Dermis blood vessel endothelial cell (primary cell): ENCODE measurements at regions not wholly inside any gene's neighbourhood (a gene's known extent, or its start where the extent isn't known, plus 50 kb on each side); places are given as distances from the start of the nearest gene placed in this dataset.
A peak's percentile ranks its signal among the peaks of the same experiment; 100 is the strongest.

ENCODE experiments used
- DNase-seq: peaks from one replicate; pipeline ENCODE4 v3.0.0; 2010

DNA sequence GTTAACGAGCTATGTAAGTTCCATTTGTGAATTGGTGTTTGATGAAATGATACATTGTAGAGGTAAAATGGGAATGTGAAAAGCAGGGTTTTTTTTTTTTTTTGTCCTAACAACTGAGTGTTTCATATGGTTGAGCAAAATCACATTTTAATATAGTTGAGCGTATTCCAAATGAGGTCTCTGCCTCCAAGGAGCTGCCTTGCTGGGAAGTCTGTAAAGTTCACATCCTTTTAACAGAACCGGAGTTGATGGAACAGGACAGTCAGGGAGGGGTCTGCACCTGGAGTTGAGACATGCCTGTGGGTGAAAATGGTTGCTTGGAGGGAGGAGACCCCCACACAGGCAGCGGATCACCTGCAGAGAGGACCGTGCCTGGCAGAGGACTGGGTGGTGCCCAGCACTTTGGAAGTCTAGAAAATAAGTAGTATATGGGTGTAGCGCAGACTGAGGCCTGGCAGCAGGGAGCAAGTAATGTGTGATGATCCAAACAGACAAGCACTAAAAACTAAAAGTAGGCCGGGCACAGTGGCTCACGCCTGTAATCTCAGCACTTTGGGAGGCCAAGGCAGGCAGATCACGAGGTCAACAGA is 75.2 kb upstream of the UBAC2 start:
- no peak for DNase-seq

DNA sequence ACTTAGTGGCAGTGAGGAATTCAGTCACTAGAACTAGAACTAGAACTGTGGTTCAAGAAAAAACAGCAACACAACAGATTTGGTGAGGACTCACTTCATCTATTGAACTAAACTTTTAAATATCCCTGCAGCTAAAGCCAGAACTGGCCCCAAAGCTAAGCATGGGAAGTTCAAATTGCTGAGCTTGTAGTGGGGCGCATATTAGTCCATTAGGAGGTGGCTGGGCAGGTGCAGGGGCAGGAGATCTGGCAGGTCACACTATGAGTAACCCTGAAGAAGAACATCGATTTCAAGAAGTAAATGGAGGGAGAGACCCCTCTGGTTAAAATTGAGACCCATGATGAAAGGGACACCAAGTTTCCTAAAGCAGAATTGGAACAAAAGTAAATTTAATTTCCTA is 73.8 kb upstream of the UBAC2 start:
- no peak for DNase-seq

- no peak for DNase-seq
Measured at GRCh38 chr13:99129050-99129449, 71.6 kb upstream of the UBAC2 start.

GRCh38 chr13:99129951-99130350 is 70.7 kb upstream of the UBAC2 start:
- no peak for DNase-seq

DNA sequence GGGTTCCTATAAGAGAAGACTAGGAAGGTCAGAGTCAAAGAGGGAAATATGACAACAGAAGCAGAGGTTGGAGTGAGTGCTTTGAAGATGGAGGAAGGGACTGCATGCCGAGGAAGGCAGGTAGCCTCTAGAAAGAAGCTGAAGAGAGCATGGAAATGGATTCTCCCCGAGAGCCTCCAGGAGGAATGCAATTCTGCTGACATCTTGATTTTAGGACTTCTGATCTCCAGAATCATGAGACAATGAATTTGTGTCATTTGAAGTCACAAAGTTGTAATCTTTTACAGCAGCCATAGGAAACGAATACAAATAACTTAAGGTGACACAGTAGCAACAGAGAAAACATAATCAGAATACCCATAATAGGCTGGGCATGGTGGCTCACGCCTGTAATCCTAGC is 69.2 kb upstream of the UBAC2 start:
- no peak for DNase-seq

GRCh38 chr13:99132295-99132835 is 68.3 kb upstream of the UBAC2 start:
- no peak for DNase-seq

DNA sequence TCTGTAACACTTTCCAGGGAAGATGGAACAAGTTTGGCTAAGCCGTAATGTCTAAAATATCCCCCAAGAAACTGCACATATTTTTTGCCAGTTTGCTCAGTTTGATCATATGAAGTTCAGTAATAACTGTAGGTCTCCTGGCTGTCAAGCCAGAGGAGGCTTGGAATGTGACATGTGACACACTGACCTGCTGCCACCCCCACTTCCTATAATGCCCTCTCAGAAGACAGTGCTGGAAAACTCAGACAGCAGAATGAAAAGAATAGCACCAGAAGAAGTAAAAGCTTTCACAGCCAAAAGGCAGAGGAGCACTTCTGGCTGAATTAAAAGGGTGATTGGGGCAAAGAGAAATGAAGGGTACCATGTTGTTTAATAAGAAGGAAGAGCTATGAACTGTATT is 67.4 kb upstream of the UBAC2 start:
- peak; percentile 8 for DNase-seq

GRCh38 chr13:99133848-99134247 is 66.8 kb upstream of the UBAC2 start:
- DNase-seq = no peak

DNA sequence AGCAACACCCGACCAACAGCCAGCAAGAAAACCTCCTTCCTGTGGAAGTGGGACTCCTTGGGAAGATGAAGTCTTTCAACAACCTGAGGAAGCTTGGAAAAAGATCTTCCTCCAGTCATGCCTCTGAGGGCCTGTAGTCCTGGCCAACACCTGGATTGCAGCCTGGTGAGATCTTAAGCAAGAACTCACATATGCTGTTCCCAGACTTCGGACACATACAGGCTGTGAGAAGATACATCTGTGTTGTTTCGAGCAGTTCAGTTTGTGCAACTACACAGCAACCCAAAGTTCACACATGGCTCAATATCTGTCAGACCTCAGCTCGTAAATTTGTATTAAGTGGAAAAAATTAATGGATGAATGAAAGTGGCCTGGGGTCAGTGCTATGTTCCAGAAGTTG is 65.1 kb upstream of the UBAC2 start:
- no peak for DNase-seq

DNA sequence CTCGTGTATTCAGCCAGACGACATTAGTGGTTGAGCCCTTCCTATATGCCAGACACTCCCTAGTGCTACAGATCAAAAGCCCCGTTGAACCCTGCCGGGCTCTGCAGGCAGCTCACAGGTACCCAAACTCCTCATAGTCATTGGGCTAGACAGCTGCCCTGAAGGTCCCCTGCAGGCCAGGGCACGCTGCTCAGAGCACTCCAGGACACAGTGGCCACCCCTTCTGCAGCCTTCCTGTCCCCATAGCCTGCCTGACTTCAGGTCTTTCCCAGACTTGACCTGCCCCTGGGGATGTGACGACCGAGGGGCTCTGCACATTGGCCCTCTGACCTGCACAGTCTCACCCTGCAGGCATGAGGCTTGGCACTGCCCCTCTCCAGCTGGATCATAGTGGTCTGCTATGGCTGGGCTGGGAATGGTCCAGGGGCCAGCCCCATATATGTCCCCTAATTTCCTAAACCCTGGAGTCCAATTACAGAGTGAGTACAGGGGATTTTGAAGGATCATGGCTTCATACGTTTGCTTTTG is 64.2 kb upstream of the UBAC2 start:
- DNase-seq = no peak

DNA sequence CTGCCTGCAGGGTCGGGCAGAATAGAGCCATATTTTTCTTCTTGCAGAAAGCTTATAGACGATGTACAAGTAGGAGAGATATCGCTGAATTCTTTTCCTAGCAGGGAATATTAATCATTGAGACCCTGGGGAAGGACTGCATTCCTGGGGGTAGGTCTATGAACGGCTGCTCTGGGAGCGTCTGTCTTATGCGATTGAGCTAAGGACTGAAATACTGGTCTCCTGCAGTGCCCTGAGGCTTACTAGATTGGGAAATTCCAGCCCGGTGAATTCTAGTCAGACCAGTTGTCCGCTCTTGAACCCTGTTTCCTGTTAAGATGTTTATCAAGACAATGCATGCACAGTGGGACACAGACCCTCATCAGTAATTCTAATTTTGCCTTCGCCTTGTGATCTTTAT is 59.8 kb upstream of the UBAC2 start:
- no peak for DNase-seq

- DNase-seq = no peak
Measured at GRCh38 chr13:99143904-99144303, 56.8 kb upstream of the UBAC2 start.

GRCh38 chr13:99144306-99144705 is 56.3 kb upstream of the UBAC2 start:
- no peak for DNase-seq

DNA sequence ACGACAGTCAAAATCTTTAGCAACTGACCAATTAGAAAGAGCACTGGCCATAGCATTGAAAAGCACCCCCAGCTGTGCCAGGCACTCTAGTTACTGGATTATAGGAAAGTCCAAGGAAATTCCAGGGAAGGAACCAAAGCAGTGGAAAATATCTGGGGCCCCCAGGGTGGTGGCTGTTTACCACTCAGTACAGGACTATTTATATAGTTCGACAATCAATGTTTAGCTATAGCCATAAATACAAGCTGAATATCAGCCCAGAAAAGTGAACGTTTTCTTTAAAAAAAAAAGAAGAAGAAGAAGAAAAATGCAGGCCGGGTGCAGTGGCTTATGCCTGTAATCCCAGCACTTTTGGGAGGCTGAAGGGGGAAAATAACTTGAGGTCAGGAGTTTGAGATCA is 55.2 kb upstream of the UBAC2 start:
- no peak for DNase-seq

DNA sequence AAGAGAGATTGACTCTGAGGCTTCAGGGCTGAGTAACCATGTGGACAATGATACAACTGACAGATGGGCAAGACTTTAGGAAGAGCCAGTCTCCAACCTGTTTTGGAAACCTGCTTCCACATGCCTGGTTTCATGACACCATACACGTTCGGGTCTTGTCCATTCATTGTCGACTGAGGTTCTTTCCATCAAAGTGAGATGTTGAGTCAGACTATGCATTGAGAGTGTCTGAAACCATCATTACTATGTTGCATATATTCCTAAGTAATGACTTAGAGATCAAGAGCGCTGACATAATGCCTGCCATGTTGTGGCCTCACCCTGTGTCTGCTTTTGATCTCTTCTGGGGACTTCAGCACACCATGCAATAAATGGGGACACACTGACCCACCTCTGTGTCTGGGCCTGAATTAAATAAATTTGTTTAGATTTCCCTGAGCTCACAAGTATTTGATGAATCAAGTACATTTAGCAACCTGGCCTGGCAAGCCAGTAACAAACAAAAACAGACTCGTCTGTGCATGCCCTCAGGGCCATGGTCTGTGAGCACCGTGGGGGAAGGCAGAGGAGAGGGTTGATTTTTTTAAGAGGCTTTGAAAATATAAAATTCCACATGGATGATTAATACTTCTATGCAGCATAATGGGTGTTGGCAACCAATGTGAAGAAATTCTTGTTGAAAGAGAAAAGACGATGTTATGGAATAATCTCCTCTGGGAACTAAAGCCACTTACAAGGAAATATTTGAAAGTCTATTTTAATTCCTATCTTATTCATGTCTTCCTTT is 49.9 kb upstream of the UBAC2 start:
- DNase-seq = no peak
